Neuronal stem cell (in vitro differentiated cells): ENCODE measurements at regions not wholly inside any gene's neighbourhood (a gene's known extent, or its start where the extent isn't known, plus 50 kb on each side); places are given as distances from the start of the nearest gene placed in this dataset.

Experiments used
- DNase-seq: peaks from one replicate; pipeline ENCODE4 v3.0.0-alpha.2; 2013; ENCODE audit warnings: low spot score
- H2AFZ ChIP-seq: one replicate; pipeline ENCODE4 v1.6.1; 2013; ENCODE audit warnings: mild to moderate bottlenecking, low read length, inconsistent platforms
- H2AK5ac ChIP-seq: 2 replicates; pipeline ENCODE4 v1.6.1; 2013; ENCODE audit warnings: low read depth, mild to moderate bottlenecking, inconsistent platforms, low read length, moderate library complexity, mixed read lengths
- H2BK120ac ChIP-seq: 2 replicates; pipeline ENCODE4 v1.6.1; 2013; ENCODE audit warnings: low read depth, mild to moderate bottlenecking, inconsistent platforms, low read length, moderate library complexity, mixed read lengths
- H2BK12ac ChIP-seq: one replicate; pipeline ENCODE4 v1.6.1; 2013; ENCODE audit warnings: low read length, inconsistent platforms
- H2BK15ac ChIP-seq: 2 replicates; pipeline ENCODE4 v1.6.1; 2013; ENCODE audit warnings: mild to moderate bottlenecking, low read length, inconsistent platforms, mixed read lengths
- H2BK5ac ChIP-seq: one replicate; pipeline ENCODE4 v1.6.1; 2013; ENCODE audit warnings: inconsistent platforms, mild to moderate bottlenecking, low read length, moderate library complexity
- H3K14ac ChIP-seq: one replicate; pipeline ENCODE4 v1.6.1; 2013; ENCODE audit warnings: low read length, inconsistent platforms
- H3K18ac ChIP-seq: 2 replicates; pipeline ENCODE4 v1.6.1; 2013; ENCODE audit warnings: low read length, inconsistent platforms
- H3K23ac ChIP-seq: 2 replicates; pipeline ENCODE4 v1.6.1; 2013; ENCODE audit warnings: low read depth, mild to moderate bottlenecking, mixed read lengths, low read length, inconsistent platforms; ENCODE audit not compliant: poor library complexity
- H3K27ac ChIP-seq: replicated peaks from 3 replicates; pipeline ENCODE4 v1.5.1; 2013; ENCODE audit warnings: low read length, inconsistent platforms
- H3K27me3 ChIP-seq, 3 experiments: 2 replicates each; pipeline ENCODE4 v1.6.1; 2013; ENCODE audit warnings: low read length in 3 of 3, mild to moderate bottlenecking in 2 of 3, inconsistent platforms in 1 of 3, low read depth in 1 of 3, mixed read lengths in 1 of 3, moderate library complexity in 1 of 3; ENCODE audit not compliant: control insufficient read depth in 3 of 3, insufficient read depth in 3 of 3
- H3K36me3 ChIP-seq, 2 donors: replicated peaks in 1 of 2; 2 replicates each; pipeline ENCODE4 v1.6.1; 2013; ENCODE audit warnings: low read length in 2 of 2; ENCODE audit not compliant: control insufficient read depth in 2 of 2, insufficient read depth in 2 of 2
- H3K4ac ChIP-seq: 2 replicates; pipeline ENCODE4 v1.6.1; 2013; ENCODE audit warnings: inconsistent platforms, mild to moderate bottlenecking, low read length, moderate library complexity
- H3K4me1 ChIP-seq, 2 donors: 1 replicate in 1 of 2; 2 replicates in 1 of 2; pipeline ENCODE4 v1.6.1; 2013; ENCODE audit warnings: low read length in 2 of 2, low read depth in 1 of 2; ENCODE audit not compliant: control insufficient read depth in 2 of 2, insufficient read depth in 1 of 2
- H3K4me2 ChIP-seq: one replicate; pipeline ENCODE4 v1.6.1; 2013; ENCODE audit warnings: mild to moderate bottlenecking, low read length, inconsistent platforms; ENCODE audit not compliant: insufficient read depth, poor library complexity, severe bottlenecking
- H3K4me3 ChIP-seq, 2 donors: 2 replicates each; pipeline ENCODE4 v1.5.1; 2013; ENCODE audit warnings: low read length in 2 of 2, mild to moderate bottlenecking in 2 of 2, inconsistent platforms in 1 of 2, moderate library complexity in 1 of 2
- H3K79me1 ChIP-seq: one replicate; pipeline ENCODE4 v1.6.1; 2013; ENCODE audit warnings: low read depth, mild to moderate bottlenecking, inconsistent platforms, low read length, moderate library complexity
- H3K9ac ChIP-seq: one replicate; pipeline ENCODE4 v1.6.1; 2013; ENCODE audit warnings: mild to moderate bottlenecking, low read depth, low read length, inconsistent platforms; ENCODE audit not compliant: poor library complexity
- H3K9me3 ChIP-seq, 2 donors: replicated peaks in 1 of 2; 2 replicates each; pipeline versions ENCODE3 to v1.6.1; 2013; ENCODE audit warnings: low read length in 2 of 2, mild to moderate bottlenecking in 2 of 2, inconsistent platforms in 1 of 2, low read depth in 1 of 2, mixed read lengths in 1 of 2, moderate library complexity in 1 of 2; ENCODE audit not compliant: control insufficient read depth in 2 of 2, insufficient read depth in 1 of 2
- H4K8ac ChIP-seq: one replicate; pipeline ENCODE4 v1.6.1; 2013; ENCODE audit warnings: low read depth, mild to moderate bottlenecking, inconsistent platforms, low read length, moderate library complexity
- H4K91ac ChIP-seq: one replicate; pipeline ENCODE4 v1.6.1; 2013; ENCODE audit warnings: low read length, low read depth, mild to moderate bottlenecking, inconsistent platforms; ENCODE audit not compliant: poor library complexity
- WGBS, 2 donors: extraction: QIAGEN DNeasy Blood & Tissue Kit; methylation state at CpG; one replicate each; pipeline ENCODE4 v1.1.7; 2013; ENCODE audit warnings: missing lambda C conversion rate in 2 of 2, mixed read lengths in 1 of 2; ENCODE audit not compliant: insufficient read length in 2 of 2, insufficient replicate concordance in 1 of 2; ENCODE audit errors: extremely low coverage in 2 of 2; 5-methylcytosine and 5-hydroxymethylcytosine counted together

DNA sequence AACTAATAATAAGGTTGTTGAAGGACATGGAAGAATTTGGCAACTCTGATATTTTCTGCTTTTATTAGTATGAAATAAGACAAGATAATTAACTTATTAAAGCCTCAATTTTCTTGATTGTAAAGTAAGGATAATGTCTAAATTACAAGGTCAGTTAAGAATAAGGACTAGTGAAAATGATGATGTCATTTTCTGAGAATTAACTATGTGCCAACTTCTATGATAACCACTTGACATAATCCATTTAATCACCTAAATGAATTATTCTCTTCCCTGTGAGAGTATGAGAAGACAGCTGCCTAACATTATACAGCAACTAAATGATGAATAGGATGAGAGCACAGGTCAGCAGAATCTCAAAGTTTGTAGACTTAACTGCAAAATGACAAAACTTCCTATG lies 1153.4 kb upstream of the POT1 start:
- H3K4ac ChIP-seq: no peak overlapping the region
- no peak overlapping the region for H4K91ac ChIP-seq
- no peak overlapping the region for H3K4me2 ChIP-seq
- H3K9ac ChIP-seq: no peak overlapping the region
- H3K9me3 ChIP-seq: no peaks in the 10 kb centered on the region
- H3K79me1 ChIP-seq: no peaks in the 10 kb centered on the region
- H3K18ac ChIP-seq: no peak overlapping the region
- no peak overlapping the region for H3K14ac ChIP-seq
- H3K4me1 ChIP-seq: peaks cover 0 to 2% of the 10 kb centered on the region in 2 donors
- no peak overlapping the region for H2BK15ac ChIP-seq
- no peak overlapping the region for H3K23ac ChIP-seq
- no peaks in the 10 kb centered on the region for H3K36me3 ChIP-seq
- H2AK5ac ChIP-seq: no peak overlapping the region
- H2BK5ac ChIP-seq: no peak overlapping the region
- no peak overlapping the region for H4K8ac ChIP-seq
- H2AFZ ChIP-seq: no peak overlapping the region
- no peak overlapping the region for H2BK120ac ChIP-seq
- no peak overlapping the region for H3K27ac ChIP-seq
- DNase-seq: no peak
- H3K27me3 ChIP-seq: no peaks in the 10 kb centered on the region
- H3K4me3 ChIP-seq: no peak overlapping the region
- H2BK12ac ChIP-seq: no peak overlapping the region

DNA sequence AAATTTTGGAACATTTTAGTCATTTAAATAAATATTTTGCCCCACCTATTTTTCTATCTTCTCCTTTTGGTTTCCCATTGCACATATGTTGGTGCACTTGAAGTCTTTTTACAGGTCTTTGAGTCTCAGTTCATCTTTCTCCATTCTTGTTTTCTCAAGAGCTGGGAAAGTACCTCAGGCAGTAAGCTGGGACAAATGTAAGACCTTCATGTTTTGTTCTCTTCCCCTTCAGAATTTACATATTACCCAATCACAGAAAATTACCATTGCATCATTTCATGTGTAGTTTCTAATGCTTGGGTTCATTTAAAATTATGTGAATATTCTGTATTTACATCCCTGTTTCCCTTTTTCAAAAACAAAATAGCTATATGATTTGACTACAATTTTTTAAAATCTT lies 1150.0 kb upstream of the POT1 start:
- Histone ChIP-seq H3K9me3 (no peaks in the 10 kb centered on the region), H2BK12ac (no peak overlapping the region), H3K9ac (no peak overlapping the region), H4K91ac (no peak overlapping the region), H3K27me3 (no peaks in the 10 kb centered on the region), H4K8ac (no peak overlapping the region), H3K27ac (no peak overlapping the region), H2BK5ac (no peak overlapping the region), H3K18ac (no peak overlapping the region), H3K23ac (no peak overlapping the region), H3K36me3 (no peaks in the 10 kb centered on the region), H3K4ac (no peak overlapping the region), H3K4me3 (no peak overlapping the region), H3K79me1 (no peaks in the 10 kb centered on the region), H2BK15ac (no peak overlapping the region), H3K14ac (no peak overlapping the region), H2BK120ac (no peak overlapping the region), H2AK5ac (no peak overlapping the region), H2AFZ (no peak overlapping the region), H3K4me1 (peaks cover 0 to 2% of the 10 kb centered on the region in 2 donors), H3K4me2 (no peak overlapping the region)
- DNase-seq: no peak

DNA sequence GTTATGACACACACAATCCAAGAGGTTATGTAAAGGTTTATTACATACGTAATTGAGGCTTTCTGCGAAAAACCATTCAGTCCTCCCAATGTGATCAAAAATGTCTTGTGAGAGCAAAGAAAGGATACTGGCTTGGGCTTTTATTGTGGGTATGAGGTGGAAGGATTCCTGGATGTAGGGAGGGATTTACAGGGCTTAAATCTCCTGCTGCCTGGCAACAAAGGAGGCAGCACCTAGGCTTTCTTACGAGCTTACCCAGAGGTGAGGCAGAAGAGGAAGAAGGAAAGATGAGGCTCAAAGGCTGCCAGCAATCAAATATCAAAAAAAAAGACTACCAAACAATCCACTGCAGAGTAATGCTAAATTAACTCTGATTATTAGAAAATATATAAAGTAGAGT lies 1149.5 kb upstream of the POT1 start:
- Histone ChIP-seq H3K4me2 (no peak overlapping the region), H2AK5ac (no peak overlapping the region), H2BK15ac (no peak overlapping the region), H4K8ac (no peak overlapping the region), H3K4me1 (peaks cover 0 to 2% of the 10 kb centered on the region in 2 donors), H3K14ac (no peak overlapping the region), H3K36me3 (no peaks in the 10 kb centered on the region), H3K18ac (no peak overlapping the region), H3K23ac (no peak overlapping the region), H4K91ac (no peak overlapping the region), H3K4ac (no peak overlapping the region), H3K79me1 (no peaks in the 10 kb centered on the region), H2AFZ (no peak overlapping the region), H2BK5ac (no peak overlapping the region), H3K27me3 (no peaks in the 10 kb centered on the region), H3K4me3 (no peak overlapping the region), H3K27ac (no peak overlapping the region), H2BK120ac (no peak overlapping the region), H2BK12ac (no peak overlapping the region), H3K9me3 (no peaks in the 10 kb centered on the region), H3K9ac (no peak overlapping the region)
- WGBS, 2 donors: no CpG with 5 or more reads among the region's 3 CpGs
- DNase-seq: peak; percentile 11

DNA sequence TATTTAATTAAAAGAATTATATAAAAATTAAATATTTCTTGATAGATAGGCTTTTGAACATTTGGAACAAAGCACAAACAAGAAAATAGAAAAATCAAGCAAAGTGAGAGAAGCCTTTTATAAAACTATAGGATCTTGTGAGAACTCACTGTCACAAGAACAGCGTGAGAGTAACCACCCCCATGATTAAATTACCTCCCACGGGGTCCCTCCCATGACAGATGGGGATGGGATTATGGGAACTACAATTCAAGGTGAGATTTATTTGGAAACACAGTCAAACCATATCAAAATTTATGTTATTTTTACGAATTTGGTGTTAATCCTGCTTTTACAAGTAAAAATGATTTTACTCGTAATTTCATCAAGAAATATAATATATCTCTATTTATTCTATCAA lies 1136.1 kb upstream of the POT1 start:
- Histone ChIP-seq H3K4me3 (no peak overlapping the region), H3K4ac (no peak overlapping the region), H2AFZ (no peak overlapping the region), H3K27me3 (no peaks in the 10 kb centered on the region), H3K14ac (no peak overlapping the region), H3K18ac (no peak overlapping the region), H3K79me1 (no peaks in the 10 kb centered on the region), H4K91ac (no peak overlapping the region), H4K8ac (no peak overlapping the region), H3K27ac (no peak overlapping the region), H3K36me3 (no peaks in the 10 kb centered on the region), H3K9ac (no peak overlapping the region), H3K23ac (no peak overlapping the region), H2AK5ac (no peak overlapping the region), H2BK15ac (no peak overlapping the region), H2BK12ac (no peak overlapping the region), H3K4me2 (no peak overlapping the region), H2BK5ac (no peak overlapping the region), H3K4me1 (no peaks in the 10 kb centered on the region), H2BK120ac (no peak overlapping the region), H3K9me3 (no peaks in the 10 kb centered on the region)
- no peak for DNase-seq
- no CpG with 5 or more reads among the region's 4 CpGs for WGBS, 2 donors
